Upper lobe of left lung (tissue), 6 donors: ENCODE measurements at regions not wholly inside any gene's neighbourhood (a gene's known extent, or its start where the extent isn't known, plus 50 kb on each side); places are given as distances from the start of the nearest gene placed in this dataset.
A peak's percentile ranks its signal among the peaks of the same experiment; 100 is the strongest.
"Not testable (repeated sequence)": the region's sequence is repeated elsewhere in the genome, so short reads cannot be mapped to it uniquely, and the experiment has no call there.

ENCODE experiments used
- ATAC-seq, 2 donors: fragments of 200-7000 bp; cut with Tn5 transposase; one replicate each; pipeline ENCODE4 v1.9.1; 2022; ENCODE audit warnings: mild to moderate bottlenecking in 2 of 2, moderate library complexity in 2 of 2; ENCODE audit not compliant: low FRiP score in 2 of 2
- DNase-seq, 2 donors: peaks; one replicate each; pipeline ENCODE4 v3.0.0-alpha.2; 2019 to 2020
- H3K27ac ChIP-seq, 4 donors: fragments of 200-600 bp; sonication (generic); one replicate each; pipeline ENCODE4 v1.5.1; 2016 to 2019
- H3K27me3 ChIP-seq, 4 donors: fragments of 200-600 bp; sonication (generic); one replicate each; pipeline ENCODE4 v1.5.1; 2017 to 2019
- H3K36me3 ChIP-seq, 4 donors: fragments of 200-600 bp; sonication (generic); one replicate each; pipeline ENCODE4 v1.5.1; 2016 to 2019
- H3K4me1 ChIP-seq, 4 donors: fragments of 200-600 bp; sonication (generic); one replicate each; pipeline ENCODE4 v1.5.1; 2018 to 2019
- H3K4me3 ChIP-seq, 4 donors: fragments of 200-600 bp; sonication (generic); one replicate each; pipeline ENCODE4 v1.5.1; 2017 to 2019; ENCODE audit warnings: mild to moderate bottlenecking in 2 of 4, moderate library complexity in 1 of 4
- H3K9me3 ChIP-seq, 4 donors: fragments of 200-600 bp; sonication (generic); one replicate each; pipeline ENCODE4 v1.5.1; 2018 to 2019
- EP300 ChIP-seq, 4 donors: sonication (generic); formaldehyde crosslinking; IDR thresholded peaks; one replicate each; pipeline ENCODE4 v1.5.1; 2017; ENCODE audit warnings: antibody characterized with exemption in 4 of 4, control low read depth in 2 of 4
- POLR2A ChIP-seq, 4 donors: fragments of 450-650 bp; IDR thresholded peaks; one replicate each; pipeline ENCODE4 v1.5.1; 2016 to 2017; ENCODE audit warnings: antibody characterized with exemption in 4 of 4, mild to moderate bottlenecking in 2 of 4
- POLR2AphosphoS5 ChIP-seq, 2 donors: sonication (generic); formaldehyde crosslinking; IDR thresholded peaks; one replicate each; pipeline ENCODE4 v1.5.1; 2017; ENCODE audit warnings: antibody characterized with exemption in 2 of 2
- WGBS, 2 donors: methylation state at CpG; one replicate each; pipeline ENCODE4 v1.1.5; 2017 to 2018; 5-methylcytosine and 5-hydroxymethylcytosine counted together
- TF ChIP-seq, protein P1 (sequence below), 6 experiments: fragments of 450-650 bp in 4 of 6; fragments of 200-600 bp in 2 of 6; sonication (generic) in 2 of 6; IDR thresholded peaks; one replicate each; pipeline ENCODE4 v1.5.1; 2016 to 2019; ENCODE audit warnings: antibody characterized with exemption in 6 of 6
- donor health status: DM: no; HTN: no; CAD: no; lungs with moderate emphysema.
- donor health status: DM: no; HTN: yes; CAD: no; lungs with severe emphysema.

DNA sequence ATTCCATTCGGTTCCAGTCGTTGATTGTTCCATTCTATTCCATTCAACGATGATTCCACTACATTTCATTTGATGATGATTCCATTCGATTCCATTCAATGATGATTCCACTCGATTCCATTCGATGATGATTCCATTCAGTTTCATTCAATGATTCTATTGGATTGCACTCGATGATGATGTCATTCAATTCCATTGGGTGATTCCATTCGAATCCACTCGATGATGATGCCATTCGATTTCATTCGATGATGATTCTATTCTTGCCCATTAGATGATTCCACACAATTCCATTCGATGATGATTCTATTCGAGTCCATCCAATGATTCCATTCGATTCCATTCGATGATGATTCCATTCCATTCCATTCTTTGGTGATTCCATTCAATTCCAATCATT is 1283.7 kb downstream of the TP53TG3F start:
- Histone ChIP-seq H3K9me3 (peaks cover 3 to 65% (median 16%) of the 10 kb centered on the region in 4 donors), H3K36me3 (no peaks in the 10 kb centered on the region), H3K27ac (no peak overlapping the region), H3K27me3 (no peaks in the 10 kb centered on the region), H3K4me1 (no peaks in the 10 kb centered on the region), H3K4me3 (no peak overlapping the region)
- WGBS, 2 donors = 81 to 84% methylated on average over 15 of the region's 15 CpGs
- ATAC-seq (no peak), DNase-seq (no peak)
- TF ChIP-seq, protein P1, sequence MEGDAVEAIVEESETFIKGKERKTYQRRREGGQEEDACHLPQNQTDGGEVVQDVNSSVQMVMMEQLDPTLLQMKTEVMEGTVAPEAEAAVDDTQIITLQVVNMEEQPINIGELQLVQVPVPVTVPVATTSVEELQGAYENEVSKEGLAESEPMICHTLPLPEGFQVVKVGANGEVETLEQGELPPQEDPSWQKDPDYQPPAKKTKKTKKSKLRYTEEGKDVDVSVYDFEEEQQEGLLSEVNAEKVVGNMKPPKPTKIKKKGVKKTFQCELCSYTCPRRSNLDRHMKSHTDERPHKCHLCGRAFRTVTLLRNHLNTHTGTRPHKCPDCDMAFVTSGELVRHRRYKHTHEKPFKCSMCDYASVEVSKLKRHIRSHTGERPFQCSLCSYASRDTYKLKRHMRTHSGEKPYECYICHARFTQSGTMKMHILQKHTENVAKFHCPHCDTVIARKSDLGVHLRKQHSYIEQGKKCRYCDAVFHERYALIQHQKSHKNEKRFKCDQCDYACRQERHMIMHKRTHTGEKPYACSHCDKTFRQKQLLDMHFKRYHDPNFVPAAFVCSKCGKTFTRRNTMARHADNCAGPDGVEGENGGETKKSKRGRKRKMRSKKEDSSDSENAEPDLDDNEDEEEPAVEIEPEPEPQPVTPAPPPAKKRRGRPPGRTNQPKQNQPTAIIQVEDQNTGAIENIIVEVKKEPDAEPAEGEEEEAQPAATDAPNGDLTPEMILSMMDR (IDR thresholded peaks at IDR 0.05) = no peak
- no peak for TF ChIP-seq EP300 (IDR thresholded peaks at IDR 0.05)
- no peak for TF ChIP-seq POLR2A (IDR thresholded peaks at IDR 0.05)
- no peak for TF ChIP-seq POLR2AphosphoS5 (IDR thresholded peaks at IDR 0.05)

DNA sequence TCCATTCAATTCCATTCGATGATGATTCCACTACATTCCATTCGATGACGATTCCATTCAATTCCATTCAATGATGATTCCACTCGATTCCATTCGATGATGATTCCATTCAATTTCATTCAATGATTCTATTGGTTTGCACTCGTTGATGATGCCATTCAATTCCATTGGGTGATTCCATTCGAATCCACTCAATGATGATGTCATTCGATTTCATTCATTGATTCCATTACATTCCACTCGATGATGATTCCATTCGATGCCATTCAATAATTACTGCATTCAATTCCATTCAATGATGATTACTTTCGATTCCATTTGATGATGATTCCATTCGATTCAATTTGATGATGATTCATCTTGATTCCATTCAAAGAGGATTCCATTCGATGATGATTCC is 1299.4 kb downstream of the TP53TG3F start:
- WGBS, 2 donors = 76 to 85% methylated on average over 13 of the region's 13 CpGs
- no peaks in the 10 kb centered on the region for H3K36me3 ChIP-seq
- no peak for ATAC-seq
- H3K27me3 ChIP-seq = no peaks in the 10 kb centered on the region
- peaks cover 0 to 67% (median 24%) of the 10 kb centered on the region in 4 donors for H3K9me3 ChIP-seq
- no peaks in the 10 kb centered on the region for H3K4me1 ChIP-seq
- no peak overlapping the region for H3K4me3 ChIP-seq
- DNase-seq = no peak
- no peak overlapping the region for H3K27ac ChIP-seq
- no peak for TF ChIP-seq POLR2AphosphoS5 (IDR thresholded peaks at IDR 0.05)
- TF ChIP-seq, protein P1 (IDR thresholded peaks at IDR 0.05) = no peak
- TF ChIP-seq EP300 (IDR thresholded peaks at IDR 0.05) = no peak
- no peak for TF ChIP-seq POLR2A (IDR thresholded peaks at IDR 0.05)

DNA sequence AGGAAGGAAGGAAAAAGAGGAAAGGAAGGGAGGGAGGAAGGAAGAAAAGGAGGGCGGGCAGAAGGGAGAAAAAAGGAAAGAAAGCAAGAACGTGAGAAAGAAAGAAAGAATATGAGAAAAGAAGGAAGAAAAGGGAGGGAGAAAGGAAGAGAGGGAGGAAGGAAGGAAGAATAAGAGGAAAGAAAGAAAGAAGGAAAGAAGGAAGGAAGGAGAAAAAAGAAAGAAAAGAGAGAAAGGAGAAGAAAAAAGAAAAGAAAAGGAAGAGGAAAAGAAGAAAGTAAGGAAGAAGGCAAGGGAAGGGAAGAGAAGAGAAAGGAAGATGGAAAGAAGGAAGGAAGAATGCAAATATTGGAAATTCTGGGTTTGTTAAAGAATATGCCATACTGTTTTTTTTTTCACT is 1332.4 kb downstream of the TP53TG3F start:
- DNase-seq, H3K9me3 ChIP-seq, H3K36me3 ChIP-seq, H3K27me3 ChIP-seq, H3K27ac ChIP-seq, ATAC-seq, H3K4me3 ChIP-seq, H3K4me1 ChIP-seq: not testable (repeated sequence)
- whole genome bisulfite sequencing, 2 donors = 19 to 24% methylated on average over 2 of the region's 2 CpGs

DNA sequence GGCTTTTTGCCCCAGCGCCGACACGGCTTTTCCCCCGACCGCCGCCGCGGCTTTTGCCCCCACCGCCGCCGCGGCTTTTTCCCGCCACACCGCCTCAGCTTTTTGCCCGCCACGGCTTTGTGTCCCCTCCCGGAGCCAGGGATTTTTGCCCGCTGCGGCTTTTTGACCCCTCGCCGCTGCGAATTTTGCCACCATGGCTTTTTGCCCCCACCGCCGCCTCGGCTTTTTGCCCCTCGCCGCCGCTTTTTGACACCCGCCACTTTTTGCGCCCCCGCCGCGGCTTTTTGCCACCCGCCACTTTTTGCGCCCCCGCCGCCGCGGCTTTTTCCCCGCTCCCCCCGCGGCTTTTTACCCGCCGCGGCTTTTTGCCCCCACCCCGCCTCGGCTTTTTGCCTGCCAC is 1342.5 kb downstream of the TP53TG3F start:
- peaks cover 0 to 10% (median 0%) of the 10 kb centered on the region in 4 donors for H3K27me3 ChIP-seq
- TF ChIP-seq, protein P1 (IDR thresholded peaks at IDR 0.05) = no peak
- TF ChIP-seq POLR2AphosphoS5 (IDR thresholded peaks at IDR 0.05) (no peak), POLR2A (IDR thresholded peaks at IDR 0.05) (no peak), EP300 (IDR thresholded peaks at IDR 0.05) (no peak)
- ATAC-seq (no peak), DNase-seq (peak in 1 of 2 donors; percentile 69)
- no peaks in the 10 kb centered on the region for H3K36me3 ChIP-seq
- H3K4me1 ChIP-seq = no peaks in the 10 kb centered on the region
- H3K27ac ChIP-seq = no peak overlapping the region
- peaks cover 0 to 29% (median 10%) of the 10 kb centered on the region in 4 donors for H3K9me3 ChIP-seq
- no peak overlapping the region for H3K4me3 ChIP-seq
- WGBS, 2 donors = 54 to 59% methylated on average over 43 to 47 of the region's 47 CpGs

DNA sequence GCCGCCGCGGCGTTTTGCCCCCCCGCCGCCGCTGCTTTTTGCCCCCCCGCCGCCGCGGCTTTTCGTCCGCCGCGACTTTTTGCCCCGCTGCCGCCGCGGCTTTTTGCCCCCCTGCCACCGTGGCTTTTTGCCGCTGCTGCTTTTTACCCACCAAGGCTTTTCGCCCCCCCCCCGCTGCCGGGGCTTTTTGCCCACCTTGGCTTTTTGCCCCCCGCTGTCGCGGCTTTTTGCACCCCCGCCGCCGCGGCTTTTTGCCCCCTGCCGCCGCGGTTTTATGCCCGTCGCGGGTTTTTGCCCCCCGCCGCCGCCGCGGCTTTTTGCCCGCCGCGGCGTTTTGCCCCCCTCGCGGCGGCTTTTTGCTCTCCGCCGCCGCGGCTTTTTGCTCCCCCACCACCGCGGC is 1343.0 kb downstream of the TP53TG3F start:
- H3K4me3 ChIP-seq = no peak overlapping the region
- peaks cover 0 to 10% (median 0%) of the 10 kb centered on the region in 4 donors for H3K27me3 ChIP-seq
- H3K36me3 ChIP-seq = no peaks in the 10 kb centered on the region
- peak in 1 of 2 donors; percentile 38 for DNase-seq
- ATAC-seq = no peak
- TF ChIP-seq EP300 (IDR thresholded peaks at IDR 0.05) (no peak), POLR2A (IDR thresholded peaks at IDR 0.05) (no peak), POLR2AphosphoS5 (IDR thresholded peaks at IDR 0.05) (no peak)
- TF ChIP-seq, protein P1 (IDR thresholded peaks at IDR 0.05) = no peak
- H3K9me3 ChIP-seq = peaks cover 0 to 29% (median 10%) of the 10 kb centered on the region in 4 donors
- H3K27ac ChIP-seq = no peak overlapping the region
- no peaks in the 10 kb centered on the region for H3K4me1 ChIP-seq
- WGBS, 2 donors = 57% methylated on average over 43 of the region's 55 CpGs; no CpG with 5 or more reads in 1 of the 2 donors
